ENCODE measurements at regions not wholly inside any gene's neighbourhood (a gene's known extent, or its start where the extent isn't known, plus 50 kb on each side); places are given as distances from the start of the nearest gene placed in this dataset.

DNA sequence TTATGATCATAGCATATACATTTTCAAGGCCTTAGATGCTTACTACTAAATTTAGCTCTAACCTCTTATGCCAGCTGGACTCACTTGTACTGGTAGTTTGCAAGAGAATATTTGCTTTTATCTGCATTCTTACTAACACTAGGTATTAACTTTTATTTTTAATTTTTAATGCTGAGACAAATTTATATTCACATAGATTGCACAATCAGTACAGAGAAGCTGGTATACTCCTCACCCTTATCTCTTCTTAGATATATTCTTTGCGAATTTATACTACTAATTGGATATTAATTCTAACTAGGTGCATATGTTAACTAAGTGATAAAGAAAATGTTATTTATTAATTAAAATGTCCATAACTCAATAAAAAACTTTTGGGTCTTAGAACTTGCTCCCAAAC, 561.8 kb upstream of the PRMT6 start:
- H4K20me1 ChIP-seq (ENCODE audit: insufficient read depth, low read length): no peaks in the 10 kb centered on the region
- no TSS peak for BruUV-seq (replicated peaks)
- DNase-seq (ENCODE audit: low spot score): no peak
- TF ChIP-seq PHF20 (CRISPR knock-in tag; IDR thresholded peaks at IDR 0.05) (no peak), MED1 (CRISPR knock-in tag; IDR thresholded peaks at IDR 0.05) (no peak), CEBPB (IDR thresholded peaks at IDR 0.05; ENCODE audit: borderline replicate concordance, low read depth, low read length) (peak; percentile 5; the same call in 1 of the 2 replicates)
- no peaks in the 10 kb centered on the region for H3K4me1 ChIP-seq (ENCODE audit: insufficient read depth, low read length)
- H3K27me3 ChIP-seq (ENCODE audit: control insufficient read depth in 1 of 2, insufficient read depth in 2 of 2, low read length in 2 of 2): no peaks in the 10 kb centered on the region; a peak in 1 of 5 replicates
- in situ Hi-C loops (cut with HindIII; ENCODE audit: extremely low pct_ligation_motif_present, low pct_unique_long_range_greater_than_20kb) (no loop called here), intact Hi-C loops (cut with micrococcal nuclease; ENCODE audit: unreplicated experiment) (no loop called here)
- FAIRE-seq: no peak
- no peaks in the 10 kb centered on the region for H3K79me2 ChIP-seq (ENCODE audit: insufficient read depth, low read length)
- no peak overlapping the region for H3K4me3 ChIP-seq (replicated peaks in 1 of 3; ENCODE audit: insufficient read depth in 1 of 3, low read depth in 2 of 3, low read length in 3 of 3)
- no peak overlapping the region for H2AFZ ChIP-seq (ENCODE audit: low read length)
- no peaks in the 10 kb centered on the region for H3K36me3 ChIP-seq (replicated peaks in 1 of 2; ENCODE audit: control insufficient read depth in 1 of 2, insufficient read depth in 2 of 2, low read length in 2 of 2)
- WGBS (ENCODE audit: low lambda C conversion rate): 0% methylated on average over 1 of the region's 1 CpG
- H3K9me3 ChIP-seq (ENCODE audit: low read length): peaks cover 53% of the 10 kb centered on the region
- CTCF ChIA-PET (ENCODE audit: low intra/inter-chr PET ratio, low total read pairs): no interaction called here
- H3K27ac ChIP-seq (ENCODE audit: extremely low read length, insufficient read depth, low read length): no peak overlapping the region
- H3K4me2 ChIP-seq (ENCODE audit: low read depth, low read length): no peak overlapping the region
- ATAC-seq: no peak
- POLR2A ChIA-PET: no interaction called here
- H3K9ac ChIP-seq (ENCODE audit: insufficient read depth, low read depth, low read length): no peak overlapping the region

DNA sequence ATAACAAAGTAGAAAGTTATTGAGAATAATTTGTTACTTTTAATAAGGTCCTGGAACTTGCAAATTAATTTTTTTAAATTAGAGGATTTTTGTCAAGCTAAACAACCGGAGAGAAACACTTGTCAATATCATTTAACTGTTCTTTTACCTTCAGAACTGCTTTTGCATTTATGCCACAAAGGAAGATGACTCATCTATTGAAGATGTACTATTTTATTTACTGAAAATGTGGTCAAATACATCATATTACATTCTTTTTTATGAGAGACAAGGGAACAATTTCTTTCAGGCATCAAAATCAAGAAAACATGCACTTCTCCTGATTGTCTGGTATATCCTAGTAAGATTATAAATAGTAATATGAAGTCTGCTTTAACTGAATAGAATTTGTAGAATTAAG, 558.2 kb upstream of the PRMT6 start:
- TF ChIP-seq SYNCRIP (IDR thresholded peaks at IDR 0.05; ENCODE audit: insufficient read depth, low read depth, low read length): no peak
- in situ Hi-C loops (cut with HindIII; ENCODE audit: extremely low pct_ligation_motif_present, low pct_unique_long_range_greater_than_20kb): no loop called here
- H4K20me1 ChIP-seq (ENCODE audit: insufficient read depth, low read length): no peaks in the 10 kb centered on the region
- no peak for ATAC-seq
- no peaks in the 10 kb centered on the region for H3K79me2 ChIP-seq (ENCODE audit: insufficient read depth, low read length)
- CTCF ChIA-PET (ENCODE audit: low intra/inter-chr PET ratio, low total read pairs): no interaction called here
- no peak overlapping the region for H3K9ac ChIP-seq (ENCODE audit: insufficient read depth, low read depth, low read length)
- no peak overlapping the region for H3K27ac ChIP-seq (ENCODE audit: extremely low read length, insufficient read depth, low read length)
- no peak for FAIRE-seq
- no peak for DNase-seq (ENCODE audit: low spot score)
- no peaks in the 10 kb centered on the region for H3K4me1 ChIP-seq (ENCODE audit: insufficient read depth, low read length)
- H3K4me3 ChIP-seq (replicated peaks in 1 of 3; ENCODE audit: insufficient read depth in 1 of 3, low read depth in 2 of 3, low read length in 3 of 3): no peak overlapping the region
- intact Hi-C loops (cut with micrococcal nuclease; ENCODE audit: unreplicated experiment): no loop called here
- no peak overlapping the region for H2AFZ ChIP-seq (ENCODE audit: low read length)
- H3K27me3 ChIP-seq (ENCODE audit: control insufficient read depth in 1 of 2, insufficient read depth in 2 of 2, low read length in 2 of 2): no peaks in the 10 kb centered on the region
- 0% methylated on average over 1 of the region's 1 CpG for WGBS (ENCODE audit: low lambda C conversion rate)
- H3K4me2 ChIP-seq (ENCODE audit: low read depth, low read length): no peak overlapping the region
- H3K36me3 ChIP-seq (replicated peaks in 1 of 2; ENCODE audit: control insufficient read depth in 1 of 2, insufficient read depth in 2 of 2, low read length in 2 of 2): no peaks in the 10 kb centered on the region
- peaks cover 41% of the 10 kb centered on the region for H3K9me3 ChIP-seq (ENCODE audit: low read length)
- BruUV-seq (replicated peaks): no TSS peak
- POLR2A ChIA-PET: no interaction called here
